Left kidney (tissue), 1 donor: ENCODE measurements at regions not wholly inside any gene's neighbourhood (a gene's known extent, or its start where the extent isn't known, plus 50 kb on each side); places are given as distances from the start of the nearest gene placed in this dataset.
"Not testable (repeated sequence)": the region's sequence is repeated elsewhere in the genome, so short reads cannot be mapped to it uniquely, and the experiment has no call there.

Source experiments
- DNase-seq: peaks from one replicate; pipeline ENCODE4 v3.0.0-alpha.2; 2013

GRCh38 chr9:75544815-75545214 is 345.7 kb upstream of the PCSK5 start:
- no peak for DNase-seq

DNA sequence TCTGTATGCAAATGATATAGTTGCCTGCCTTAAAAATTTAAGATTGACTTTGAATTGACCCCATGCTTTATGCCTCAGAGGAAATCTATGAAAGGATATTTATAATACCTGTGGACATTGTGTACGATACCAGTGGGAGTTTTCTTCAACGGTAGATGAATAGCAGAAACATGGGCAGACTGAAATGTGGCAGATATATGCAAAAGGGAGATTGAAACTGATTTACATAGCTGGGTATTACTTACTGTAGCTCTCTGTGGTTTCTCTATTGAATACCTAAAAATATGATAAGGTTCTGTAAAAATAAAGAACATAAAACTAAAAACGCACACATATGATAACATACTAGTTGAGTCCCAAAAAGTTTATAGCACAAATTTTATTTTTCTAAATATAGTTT is 345.2 kb upstream of the PCSK5 start:
- DNase-seq: no peak

GRCh38 chr9:75548871-75549270 is 341.6 kb upstream of the PCSK5 start:
- DNase-seq: no peak

DNA sequence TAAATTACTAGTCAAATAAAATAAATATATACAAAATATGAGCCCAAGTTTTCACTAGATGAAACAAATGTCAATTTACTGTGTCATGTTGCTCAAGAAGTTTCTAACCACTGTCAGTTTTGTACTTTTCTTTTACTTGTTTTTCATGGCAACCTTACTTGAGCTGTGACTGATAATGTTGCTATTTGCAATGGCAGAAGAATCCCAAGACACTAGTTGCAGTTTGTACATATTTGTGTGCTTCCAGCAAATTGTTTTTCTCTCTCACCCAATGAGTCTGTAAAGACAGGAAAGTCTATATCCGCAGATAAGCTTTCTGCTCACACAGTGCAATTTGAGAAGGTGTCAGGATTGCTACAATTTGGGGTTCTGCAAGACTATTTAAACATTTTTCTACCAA is 338.6 kb upstream of the PCSK5 start:
- DNase-seq: no peak

DNA sequence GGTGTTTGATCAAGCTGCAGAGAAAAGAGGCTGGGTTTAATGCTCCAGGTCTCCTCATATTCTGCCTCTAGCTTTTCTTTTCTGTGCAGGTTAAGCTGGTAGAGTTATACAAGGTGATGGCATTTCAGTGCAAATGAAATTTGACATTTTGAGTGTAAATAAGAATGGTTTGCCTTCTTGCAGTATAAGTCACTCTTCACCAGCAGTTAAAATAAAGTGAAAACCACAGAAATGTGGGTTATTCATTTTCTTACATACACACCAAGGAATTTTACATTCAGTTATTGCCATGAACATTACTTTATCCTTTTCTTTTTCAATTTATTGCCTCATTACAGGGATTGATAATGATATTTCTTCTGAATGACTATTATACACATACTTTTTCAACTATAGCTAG is 337.5 kb upstream of the PCSK5 start:
- no peak for DNase-seq

DNA sequence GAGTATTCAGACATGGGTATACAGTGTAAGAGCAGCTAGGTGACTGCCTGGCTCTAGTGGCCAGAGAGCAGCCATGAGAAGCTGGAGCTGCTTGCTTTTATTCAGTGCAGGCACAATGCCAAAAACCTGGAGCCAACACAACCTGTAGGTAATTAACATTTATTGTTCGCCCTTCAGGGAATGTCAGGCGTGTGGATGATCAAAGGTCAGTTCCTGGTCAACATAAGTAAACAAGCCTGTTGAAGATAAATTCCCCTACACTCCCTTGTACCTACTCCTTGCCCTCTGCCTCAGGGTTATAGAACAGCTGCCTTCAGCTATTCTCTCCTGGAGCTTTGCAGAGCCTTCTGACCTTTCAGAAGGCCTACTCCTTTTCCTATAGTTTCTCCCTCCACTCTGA is 323.7 kb upstream of the PCSK5 start:
- not testable (repeated sequence) for DNase-seq

DNA sequence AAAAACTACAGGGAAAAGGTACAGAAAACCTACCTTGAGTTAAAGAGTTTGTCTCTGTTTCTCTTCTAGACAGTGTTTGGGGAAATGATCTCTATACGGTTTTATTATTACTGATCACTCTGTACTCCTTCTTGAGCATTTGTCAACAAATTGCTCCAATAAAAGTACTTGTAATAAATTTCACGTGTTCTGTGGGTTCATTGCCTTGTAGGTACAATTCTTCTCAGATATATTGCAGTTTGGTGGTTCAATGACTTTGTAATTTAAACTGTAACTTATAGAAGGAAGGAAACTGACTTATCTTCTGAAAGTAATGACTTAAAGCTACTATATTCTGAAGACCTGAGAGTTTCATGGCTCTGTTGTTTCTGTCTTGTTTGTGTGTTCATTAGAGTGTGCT is 319.9 kb upstream of the PCSK5 start:
- no peak for DNase-seq

GRCh38 chr9:75574569-75574968 is 315.9 kb upstream of the PCSK5 start:
- DNase-seq: no peak

DNA sequence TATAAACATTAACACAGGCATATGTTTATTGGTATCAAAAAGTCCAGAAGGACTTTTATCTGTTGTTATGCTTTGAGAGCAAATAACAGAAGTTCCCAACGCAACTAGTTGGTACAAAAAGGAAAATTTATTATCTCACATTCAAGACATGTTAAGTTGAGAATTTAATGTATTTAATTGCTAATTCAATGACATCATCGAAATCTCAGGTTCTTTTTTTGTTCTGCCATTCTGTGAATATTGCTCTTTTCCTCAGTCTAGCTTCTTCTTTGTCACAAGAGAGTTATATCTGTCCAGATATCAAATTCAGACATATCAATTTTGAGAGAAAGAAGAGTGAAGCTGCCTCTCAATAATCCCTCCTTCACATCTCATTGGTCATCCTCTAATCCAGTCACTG is 307.6 kb upstream of the PCSK5 start:
- DNase-seq: no peak

- no peak for DNase-seq
Measured at GRCh38 chr9:75588808-75589207, 301.7 kb upstream of the PCSK5 start.

DNA sequence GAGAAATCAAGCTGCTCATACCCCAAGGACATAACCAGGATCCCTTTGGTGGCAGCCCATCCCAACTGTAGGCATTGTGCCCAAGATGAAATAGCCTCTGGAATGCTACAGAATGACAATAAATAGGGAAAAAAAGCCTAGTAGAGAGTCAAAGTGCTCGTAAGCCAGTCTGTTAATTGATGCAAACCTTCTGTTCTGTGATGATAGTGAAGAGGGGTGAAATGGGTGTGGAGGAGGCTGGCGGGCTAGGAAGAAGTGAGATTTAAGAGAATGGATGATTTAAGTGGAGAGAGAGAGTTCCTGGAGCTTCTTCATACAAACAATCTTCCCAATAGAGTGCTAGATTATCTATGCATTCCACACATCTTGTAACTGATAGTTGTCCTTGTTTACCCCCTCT is 301.0 kb upstream of the PCSK5 start:
- DNase-seq: no peak

GRCh38 chr9:75591972-75592371 is 298.5 kb upstream of the PCSK5 start:
- DNase-seq: no peak

- no peak for DNase-seq
Measured at GRCh38 chr9:75592586-75592985, 297.9 kb upstream of the PCSK5 start.

- DNase-seq: no peak
Measured at GRCh38 chr9:75593920-75594319, 296.6 kb upstream of the PCSK5 start.

DNA sequence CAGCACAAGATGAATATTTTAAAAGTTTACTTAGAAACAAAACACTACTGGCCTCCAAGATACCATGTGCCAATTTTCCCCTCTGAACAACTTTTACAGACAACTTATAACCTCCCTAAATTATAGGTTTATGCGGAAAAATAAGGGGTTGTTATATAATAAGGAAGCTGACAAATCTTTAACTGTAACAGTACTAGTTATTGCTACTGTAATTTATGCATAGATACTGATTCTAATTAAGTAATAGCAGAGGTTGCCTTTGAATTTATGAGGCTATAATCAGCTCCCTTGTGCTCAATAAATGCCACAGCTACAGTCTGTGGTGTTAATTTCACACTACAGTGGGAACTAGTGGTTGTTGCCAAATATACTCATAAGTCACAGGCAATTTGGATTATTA is 291.3 kb upstream of the PCSK5 start:
- no peak for DNase-seq

- no peak for DNase-seq
Measured at GRCh38 chr9:75601280-75601679, 289.2 kb upstream of the PCSK5 start.

DNA sequence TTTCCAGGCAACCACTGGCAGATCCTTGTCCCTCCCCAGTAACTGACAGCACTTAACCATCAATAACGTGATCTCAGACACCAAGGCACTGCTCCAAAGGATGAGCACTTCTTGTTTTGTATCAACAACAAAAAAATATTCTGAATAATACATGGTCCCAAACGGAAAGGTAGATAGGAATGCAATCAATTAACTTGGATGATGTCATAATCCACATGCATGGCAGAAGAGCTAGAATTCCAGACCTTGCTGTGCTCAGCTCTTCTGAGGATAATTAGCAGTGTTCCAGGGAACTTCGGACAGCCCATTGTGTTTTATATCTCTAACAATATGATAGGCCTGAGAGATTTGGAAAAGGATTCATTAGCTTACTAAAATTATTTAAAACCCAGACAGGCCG is 288.4 kb upstream of the PCSK5 start:
- DNase-seq: no peak

- DNase-seq: no peak
Measured at GRCh38 chr9:75604661-75605060, 285.8 kb upstream of the PCSK5 start.

GRCh38 chr9:75607521-75607920 is 283.0 kb upstream of the PCSK5 start:
- no peak for DNase-seq

GRCh38 chr9:75609401-75609800 is 281.1 kb upstream of the PCSK5 start:
- no peak for DNase-seq

- no peak for DNase-seq
Measured at GRCh38 chr9:75610246-75610645, 280.2 kb upstream of the PCSK5 start.

GRCh38 chr9:75612205-75612604 is 278.3 kb upstream of the PCSK5 start:
- DNase-seq: no peak

- no peak for DNase-seq
Measured at GRCh38 chr9:75612754-75613153, 277.7 kb upstream of the PCSK5 start.

DNA sequence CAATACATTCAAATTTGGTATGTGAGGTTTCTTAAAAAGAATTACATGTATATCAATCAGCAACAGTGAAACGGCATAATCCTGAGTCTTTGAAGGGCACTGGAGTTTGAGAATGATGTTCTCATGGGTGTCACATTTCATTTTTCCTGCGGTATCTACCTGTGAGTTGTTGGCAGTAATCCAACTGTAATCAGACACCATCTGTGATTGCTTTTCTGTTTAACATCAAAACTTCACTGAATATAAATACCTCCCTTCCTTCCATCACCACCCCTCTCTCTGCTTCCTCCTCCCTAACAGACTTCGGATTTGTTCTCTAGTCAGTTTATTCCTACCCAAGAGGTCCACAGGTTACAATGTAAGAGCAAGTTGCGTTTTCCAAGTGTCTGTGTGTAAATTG is 275.2 kb upstream of the PCSK5 start:
- DNase-seq: peak; percentile 46

DNA sequence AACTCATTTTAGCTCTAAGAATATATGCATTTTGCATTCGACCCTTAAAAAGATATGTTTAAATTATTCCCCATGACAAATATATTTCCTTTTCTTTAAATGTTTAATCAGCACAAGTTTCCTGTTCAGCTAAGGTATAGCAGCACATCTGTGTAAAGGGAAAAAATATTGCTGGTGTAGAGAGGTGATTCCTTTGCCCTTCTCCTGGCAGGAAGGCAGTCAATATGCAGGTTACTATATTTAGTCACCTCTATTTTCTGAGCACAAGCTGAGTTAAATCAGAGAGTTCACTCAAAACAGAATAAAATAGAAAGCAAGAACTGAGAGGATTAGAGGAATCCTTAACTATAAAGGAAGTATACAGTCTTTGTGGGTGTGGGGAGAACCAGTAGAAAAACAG is 274.4 kb upstream of the PCSK5 start:
- DNase-seq: no peak
